Occipital lobe (tissue), 1 donor: ENCODE measurements at regions not wholly inside any gene's neighbourhood (a gene's known extent, or its start where the extent isn't known, plus 50 kb on each side); places are given as distances from the start of the nearest gene placed in this dataset.

Source experiments
- DNase-seq: peaks from one replicate; lab custom pipeline; 2025; lab: John Stamatoyannopoulos, UW

GRCh38 chr13:30107521-30108136, 199.7 kb downstream of the KATNAL1 start:
- no peak for DNase-seq

GRCh38 chr13:30107121-30107520, 200.2 kb downstream of the KATNAL1 start:
- no peak for DNase-seq

GRCh38 chr13:30105381-30105780, 202.0 kb downstream of the KATNAL1 start:
- no peak for DNase-seq

- no peak for DNase-seq
Measured at GRCh38 chr13:30103161-30103840, 204.1 kb downstream of the KATNAL1 start.

GRCh38 chr13:30100226-30100625, 207.1 kb downstream of the KATNAL1 start:
- no peak for DNase-seq

GRCh38 chr13:30097701-30098100, 209.7 kb downstream of the KATNAL1 start:
- no peak for DNase-seq

- no peak for DNase-seq
Measured at GRCh38 chr13:30097089-30097488, 210.3 kb downstream of the KATNAL1 start.

GRCh38 chr13:30094015-30094414, 213.3 kb downstream of the KATNAL1 start:
- DNase-seq: no peak

- no peak for DNase-seq
Measured at GRCh38 chr13:30093236-30093635, 214.1 kb downstream of the KATNAL1 start.

GRCh38 chr13:30091691-30092090, 215.7 kb downstream of the KATNAL1 start:
- DNase-seq: no peak

GRCh38 chr13:30091035-30091434, 216.3 kb downstream of the KATNAL1 start:
- DNase-seq: no peak

GRCh38 chr13:30088312-30088855, 219.0 kb downstream of the KATNAL1 start:
- DNase-seq: no peak

GRCh38 chr13:30085087-30085486, 222.3 kb downstream of the KATNAL1 start:
- no peak for DNase-seq

GRCh38 chr13:30082391-30082790, 225.0 kb downstream of the KATNAL1 start:
- no peak for DNase-seq

GRCh38 chr13:30081331-30081730, 226.0 kb downstream of the KATNAL1 start:
- DNase-seq: no peak

- no peak for DNase-seq
Measured at GRCh38 chr13:30079501-30079900, 227.8 kb downstream of the KATNAL1 start.

GRCh38 chr13:30078059-30078458, 227.6 kb upstream of the UBL3 start:
- DNase-seq: no peak

GRCh38 chr13:30077240-30077735, 226.9 kb upstream of the UBL3 start:
- no peak for DNase-seq

GRCh38 chr13:30074955-30075614, 224.7 kb upstream of the UBL3 start:
- no peak for DNase-seq

GRCh38 chr13:30074431-30074830, 224.0 kb upstream of the UBL3 start:
- no peak for DNase-seq

- no peak for DNase-seq
Measured at GRCh38 chr13:30072818-30073186, 222.4 kb upstream of the UBL3 start.
